Fibroblast of gingiva (primary cell): ENCODE measurements at regions not wholly inside any gene's neighbourhood (a gene's known extent, or its start where the extent isn't known, plus 50 kb on each side); places are given as distances from the start of the nearest gene placed in this dataset.

Source experiments
- DNase-seq: peaks from one replicate; pipeline ENCODE4 v3.0.0-alpha.2; 2011; ENCODE audit warnings: low read depth

DNA sequence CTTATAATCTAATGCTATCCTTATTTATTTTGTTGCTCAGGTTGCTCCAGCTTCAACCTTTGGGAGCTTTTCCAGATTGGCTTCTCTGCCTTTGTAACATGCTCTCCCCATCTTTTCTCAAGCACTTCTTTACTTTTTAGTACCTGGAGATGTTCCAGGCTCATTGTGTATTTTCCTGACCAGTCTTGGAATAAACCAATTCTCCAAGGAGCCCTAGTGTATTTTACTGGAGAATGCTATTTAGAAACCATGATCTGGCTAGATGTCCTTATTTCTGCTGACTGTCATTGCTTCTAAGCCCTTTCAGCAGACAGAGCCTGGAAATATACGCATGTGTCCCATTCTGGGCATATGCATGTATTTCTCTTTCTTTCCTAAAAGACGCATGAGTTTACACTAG lies 95.7 kb downstream of the EMX2 start:
- DNase-seq, result no peak

DNA sequence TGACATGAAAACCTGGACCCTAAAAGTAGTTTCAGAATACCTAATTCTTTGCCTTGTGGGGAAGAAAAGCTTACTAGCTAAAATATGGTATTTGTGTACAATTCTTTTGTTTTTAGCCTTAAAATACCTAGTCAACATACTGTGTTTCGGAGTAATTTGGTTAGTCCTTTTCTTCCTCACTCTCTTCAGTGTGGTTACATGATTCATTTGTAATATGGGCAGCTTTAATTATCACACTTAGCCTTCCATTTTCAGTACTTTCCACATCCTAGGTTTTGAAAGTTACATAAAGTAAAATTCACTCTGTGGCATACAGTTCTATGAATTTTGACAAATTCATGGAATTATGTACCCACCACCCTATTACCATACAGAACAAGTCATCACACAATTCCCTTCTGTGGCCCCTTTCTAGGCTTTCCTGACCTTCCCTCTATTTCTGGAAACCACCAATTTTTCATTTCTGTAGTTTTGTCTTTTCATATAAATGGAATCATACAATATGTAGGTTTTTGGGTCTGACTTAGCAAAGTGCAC lies 96.2 kb downstream of the EMX2 start:
- no peak for DNase-seq

DNA sequence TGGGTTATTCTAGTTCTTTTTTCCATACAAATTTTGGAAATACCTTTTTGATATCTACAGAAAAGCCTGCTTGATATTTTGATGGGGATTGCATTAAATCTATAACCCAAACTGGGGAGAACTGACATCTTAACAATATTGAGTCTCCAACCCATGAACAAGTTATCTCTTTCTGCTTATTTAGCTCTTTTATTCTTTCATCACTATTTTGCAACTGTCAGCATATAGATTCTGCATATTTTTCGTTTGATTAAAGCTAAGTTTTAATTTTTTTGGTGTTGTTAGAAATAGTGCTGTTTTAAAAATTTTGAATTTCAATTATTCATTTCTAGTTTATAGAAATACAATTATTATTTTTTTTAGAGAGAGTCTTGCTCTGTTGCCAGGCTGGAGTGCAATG lies 97.9 kb downstream of the EMX2 start:
- DNase-seq, result no peak

DNA sequence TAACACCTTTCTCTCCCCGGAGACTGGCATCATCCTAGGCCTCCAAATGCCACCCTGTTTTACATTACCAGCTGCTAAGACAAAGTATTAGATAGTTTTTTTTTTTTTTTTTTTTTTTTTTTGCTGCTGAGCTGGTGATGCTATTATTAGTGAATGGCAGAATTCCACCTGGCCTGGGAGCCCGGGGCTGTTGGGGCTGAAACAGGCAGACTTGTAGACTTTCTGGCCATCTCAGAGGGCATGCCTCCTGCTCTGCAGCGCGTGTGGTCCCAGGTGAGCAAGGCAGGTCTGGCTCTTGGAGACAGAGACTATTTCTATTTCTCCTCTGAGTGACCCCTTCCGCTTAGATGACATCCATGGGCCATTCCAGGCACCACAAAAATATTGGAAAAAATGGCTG lies 104.2 kb downstream of the EMX2 start:
- DNase-seq, result no peak

DNA sequence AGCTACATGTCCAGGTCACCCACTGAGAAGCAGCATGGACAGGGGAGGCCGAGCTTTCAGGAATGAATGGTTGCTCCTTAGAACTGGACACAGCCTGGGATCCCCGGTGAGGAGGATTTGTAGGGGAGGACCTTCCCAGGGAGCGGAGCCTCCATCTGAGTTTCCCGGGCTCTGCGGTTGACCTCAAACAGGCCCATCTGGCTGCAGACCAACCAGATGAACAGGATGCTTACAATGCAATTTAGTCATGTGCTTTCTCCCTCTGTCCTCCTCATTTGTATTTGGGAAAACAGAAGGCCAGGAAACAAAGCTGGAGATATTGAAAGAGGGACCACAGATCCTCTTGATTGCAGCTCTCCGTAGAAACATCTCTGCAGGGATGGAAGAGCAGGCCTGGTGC lies 104.8 kb downstream of the EMX2 start:
- no peak for DNase-seq

DNA sequence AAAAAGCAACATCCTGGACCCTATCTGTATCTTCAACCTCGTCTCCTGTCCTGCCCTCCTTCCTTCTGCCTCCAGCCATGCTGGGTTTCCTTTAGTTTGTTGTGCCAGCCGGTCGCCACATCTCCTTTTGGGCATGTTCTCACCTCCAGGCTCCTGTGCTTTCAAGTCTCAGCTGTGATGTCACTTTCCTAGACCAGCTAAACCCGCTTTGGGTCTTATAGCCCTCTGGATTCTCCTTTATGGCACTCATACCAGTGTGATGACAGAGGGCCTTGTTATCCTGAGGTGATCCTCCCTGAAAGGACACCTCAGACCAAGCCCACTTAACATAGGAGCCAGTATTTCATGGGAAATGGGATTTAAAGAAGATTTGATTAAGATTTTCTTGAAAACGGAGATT lies 108.6 kb downstream of the EMX2 start:
- DNase-seq, result no peak

DNA sequence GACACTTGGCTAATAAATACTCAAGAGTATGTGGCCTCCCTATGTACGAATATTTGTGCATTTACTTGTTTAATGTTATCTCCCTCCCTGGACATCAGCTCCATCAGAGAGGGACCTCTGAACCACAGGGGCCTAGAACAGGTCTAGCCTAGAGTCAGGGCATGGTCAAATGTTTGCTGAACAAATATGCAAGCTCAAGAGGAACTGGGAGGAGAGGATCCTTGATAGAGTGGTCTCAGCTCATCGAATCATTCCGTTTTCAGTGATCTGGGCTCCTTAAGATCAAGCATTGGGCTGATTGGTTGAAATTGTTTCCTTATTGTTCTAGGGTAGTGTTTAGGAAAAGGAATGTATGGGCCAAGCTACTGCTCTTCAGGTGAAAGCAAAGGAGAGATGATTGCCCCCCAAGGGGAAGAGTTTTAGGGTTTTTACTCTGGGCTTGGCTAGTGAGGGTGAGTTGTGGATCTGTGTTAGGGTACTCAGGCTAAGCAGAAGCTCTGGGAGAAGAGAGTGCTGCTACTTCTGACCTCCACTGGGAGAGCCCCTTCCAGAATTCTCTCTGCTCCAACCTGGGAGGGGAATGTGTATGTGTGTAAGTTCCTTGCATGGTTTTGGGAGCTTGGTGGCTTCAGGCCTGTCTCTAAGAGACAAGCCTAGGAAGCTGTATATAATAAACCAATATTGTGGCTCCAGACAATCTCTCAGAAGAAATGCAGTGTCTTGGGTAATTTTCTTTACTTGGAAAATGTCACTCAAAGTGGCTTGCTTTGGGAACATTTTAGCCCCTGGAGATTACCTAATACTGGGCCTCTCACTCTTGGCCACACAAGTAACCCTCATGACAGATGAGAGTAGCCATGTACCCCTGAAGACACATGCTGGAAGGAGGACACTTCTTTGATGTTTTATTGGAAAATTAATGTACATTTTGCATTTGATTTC lies 110.0 kb downstream of the EMX2 start:
- DNase-seq, result no peak

DNA sequence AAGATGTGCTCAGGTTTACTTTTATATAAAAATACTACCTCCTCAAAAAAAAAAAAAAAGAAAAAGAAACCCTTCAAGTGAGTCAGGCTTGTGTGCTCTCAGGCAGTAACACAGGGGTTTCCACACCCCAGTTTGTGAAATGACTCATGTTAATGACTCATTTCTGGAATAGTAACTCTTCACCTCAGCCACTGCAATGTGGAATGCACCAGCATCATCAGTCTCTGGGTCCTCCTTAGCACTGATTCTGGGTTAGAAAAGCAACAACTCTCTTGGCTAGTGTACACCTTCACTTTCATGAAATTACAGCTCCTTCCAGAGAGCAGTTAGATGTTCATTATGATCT lies 110.6 kb downstream of the EMX2 start:
- peak; percentile 64 for DNase-seq

DNA sequence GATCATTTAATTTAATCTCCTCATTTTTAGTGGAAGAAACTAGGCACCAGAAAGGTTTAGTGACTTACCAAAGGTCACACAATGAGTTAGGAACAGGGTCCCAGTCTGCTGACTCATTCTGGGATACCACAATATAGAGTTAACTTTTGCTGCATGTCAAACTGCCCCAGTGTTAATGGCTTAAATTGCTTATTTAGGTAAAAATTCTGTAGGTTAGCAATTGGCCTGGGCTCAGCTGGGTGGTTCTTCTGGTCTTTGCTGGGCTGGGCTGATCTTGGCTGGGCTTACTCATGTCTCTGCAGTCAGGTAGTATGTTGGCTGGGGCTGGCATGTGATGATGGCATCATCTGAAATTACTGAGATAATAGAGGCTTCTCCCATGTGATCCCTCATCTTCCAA lies 111.6 kb downstream of the EMX2 start:
- DNase-seq, result no peak

DNA sequence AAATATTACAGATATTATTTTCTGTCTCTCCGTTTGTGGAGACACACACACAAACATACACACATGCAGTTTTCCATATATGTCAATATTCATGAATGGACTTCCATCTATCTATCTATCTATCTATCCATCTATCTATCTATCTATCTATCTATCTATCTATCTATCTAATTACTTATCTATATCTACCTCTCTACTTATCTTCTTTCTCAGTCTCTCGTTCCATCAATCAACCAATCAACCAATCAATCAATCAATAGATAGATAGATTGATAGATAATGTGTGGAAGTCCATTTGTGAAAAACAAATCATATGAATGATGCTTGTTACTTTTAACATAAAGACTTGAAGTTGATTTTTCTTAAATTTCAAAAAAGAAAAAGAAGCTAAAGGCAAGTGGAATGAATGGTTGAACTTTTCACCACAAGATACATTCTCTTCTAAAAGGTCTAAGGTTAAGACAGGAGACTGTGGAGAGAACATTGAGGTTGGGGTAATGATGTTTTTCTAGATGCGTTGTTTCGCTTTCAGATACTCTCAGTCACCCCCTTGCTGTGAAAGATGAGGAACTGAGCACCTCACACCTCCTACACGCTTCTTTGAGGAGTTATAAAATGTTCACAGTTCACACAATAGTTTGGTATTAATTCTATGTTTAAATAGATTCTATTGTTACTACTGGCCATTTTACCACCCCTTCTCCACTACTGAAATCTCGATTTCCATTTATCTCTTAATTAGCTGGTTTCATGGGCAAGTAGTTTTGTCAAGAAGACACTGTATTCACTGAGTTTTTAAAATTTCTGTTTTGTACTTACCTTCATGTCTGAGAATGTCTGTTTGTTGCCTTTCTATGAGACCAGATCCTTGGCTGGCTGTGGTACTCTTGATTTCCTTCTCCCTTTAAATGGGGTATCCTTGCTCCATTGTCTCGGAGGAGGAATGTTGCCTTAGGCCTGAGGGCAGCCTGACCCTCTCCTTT lies 114.1 kb downstream of the EMX2 start:
- DNase-seq, result no peak

DNA sequence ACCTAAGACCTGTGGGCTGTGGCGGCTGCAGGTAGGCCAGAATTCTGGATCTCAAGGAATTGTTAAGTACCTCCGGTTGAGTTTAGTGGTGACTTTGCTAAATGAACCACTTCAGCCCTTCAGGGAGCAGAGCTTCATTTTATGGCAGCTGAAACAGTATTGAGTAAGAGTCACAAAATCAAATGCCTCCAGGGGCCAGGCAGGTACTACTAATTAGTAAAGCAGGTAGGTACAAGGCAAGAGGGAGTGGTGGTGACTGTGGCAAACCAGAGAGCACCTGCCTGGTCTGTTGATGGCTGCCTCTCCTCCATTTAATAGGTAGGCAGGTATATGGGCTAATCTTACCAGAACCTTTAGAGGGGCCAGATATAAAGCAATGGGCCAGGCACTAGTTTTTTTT lies 118.8 kb downstream of the EMX2 start:
- DNase-seq, result no peak

DNA sequence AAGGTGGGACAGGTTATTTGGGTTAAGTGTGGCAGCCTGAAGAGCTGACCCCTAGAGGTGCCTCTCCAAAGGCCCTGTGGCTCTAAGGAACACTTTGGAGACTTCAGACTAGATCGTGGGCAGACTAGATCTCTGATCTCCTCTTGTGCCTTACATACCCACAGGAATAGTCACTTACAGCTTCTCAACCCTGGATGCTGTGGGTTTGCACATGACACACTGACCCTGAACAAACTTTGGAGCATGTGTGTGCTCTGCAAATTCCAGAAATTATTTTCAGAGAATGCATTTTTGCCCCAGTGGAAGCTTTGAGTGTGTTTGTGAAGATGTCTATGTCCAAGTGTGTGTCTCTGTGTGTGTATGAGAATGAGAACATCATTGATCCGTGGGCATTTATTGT lies 119.6 kb downstream of the EMX2 start:
- DNase-seq, result no peak

DNA sequence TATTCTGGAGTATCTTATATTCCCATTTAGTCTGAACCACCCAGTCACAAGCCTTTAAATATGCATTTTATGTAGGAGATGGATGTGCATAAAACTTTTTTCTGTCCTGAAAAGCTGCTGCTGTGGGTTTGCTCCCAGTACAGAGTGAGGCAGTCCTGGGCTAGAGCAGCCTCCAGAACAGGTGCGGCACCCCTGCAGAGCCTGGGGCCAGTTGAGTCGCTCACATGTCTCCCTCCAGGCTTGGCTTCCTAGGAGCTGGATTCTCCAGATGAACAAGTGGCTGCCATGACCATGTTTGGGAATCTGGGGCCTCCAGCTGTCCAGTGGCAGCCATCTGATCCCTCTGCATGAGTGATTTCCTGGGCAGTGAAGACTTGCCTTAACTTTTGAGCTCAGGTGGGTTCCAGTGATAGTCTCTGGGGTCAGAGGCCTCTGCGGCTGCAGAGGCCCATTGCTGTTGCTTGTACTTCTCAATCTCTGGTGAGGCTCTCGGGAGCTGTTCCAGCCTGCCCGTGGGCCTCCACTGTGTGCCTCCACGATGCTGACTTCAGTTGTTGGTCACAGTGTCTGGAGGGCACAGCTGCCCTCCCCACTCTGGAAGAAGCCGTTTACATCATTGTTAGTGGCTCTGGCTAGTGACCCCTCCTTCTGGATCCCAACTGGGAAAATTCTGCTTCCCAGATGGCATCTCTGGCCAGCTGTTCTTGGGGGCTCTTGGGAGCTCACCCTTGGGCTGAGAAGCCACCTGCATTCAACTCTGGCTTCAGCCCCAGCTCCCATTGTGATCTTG lies 120.4 kb downstream of the EMX2 start:
- no peak for DNase-seq

DNA sequence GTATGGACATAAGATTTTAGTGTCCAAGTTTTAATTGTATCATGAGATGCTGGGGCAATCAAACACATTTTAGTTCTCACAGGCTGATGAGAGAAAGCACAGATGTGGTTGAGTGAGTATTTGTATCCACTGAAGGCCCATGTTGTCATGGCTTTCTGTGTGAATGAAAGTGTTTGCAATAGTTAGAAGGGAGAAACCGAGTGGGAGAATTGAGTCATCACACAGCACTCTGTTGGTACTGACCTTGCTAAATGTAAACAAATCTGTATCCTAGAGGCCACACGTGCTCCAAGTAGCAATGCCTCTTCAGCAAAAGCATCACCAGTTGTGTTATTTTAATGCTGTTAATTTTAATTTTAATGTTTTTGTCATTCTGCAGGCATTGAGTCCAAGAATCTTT lies 121.2 kb downstream of the EMX2 start:
- peak; percentile 76 for DNase-seq

DNA sequence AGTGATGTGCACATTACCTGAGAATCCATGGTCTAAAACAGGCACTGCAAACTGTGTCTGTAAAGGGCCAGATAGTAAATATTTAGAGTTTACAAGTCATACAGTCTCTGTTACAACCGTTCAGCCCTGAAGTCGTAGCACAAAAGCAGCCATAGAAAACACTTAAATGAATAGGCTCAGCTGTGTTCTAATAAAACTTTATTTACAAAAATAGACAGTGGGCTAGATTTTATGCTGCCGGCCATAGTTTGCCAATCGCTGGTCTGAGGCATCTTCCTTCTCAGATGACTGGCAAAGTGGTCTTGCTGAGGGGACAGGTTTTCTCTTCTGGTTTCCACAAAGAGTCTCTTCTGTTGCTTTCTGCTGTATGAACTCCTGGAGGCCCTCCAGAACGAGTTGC lies 121.7 kb downstream of the EMX2 start:
- DNase-seq, result no peak

DNA sequence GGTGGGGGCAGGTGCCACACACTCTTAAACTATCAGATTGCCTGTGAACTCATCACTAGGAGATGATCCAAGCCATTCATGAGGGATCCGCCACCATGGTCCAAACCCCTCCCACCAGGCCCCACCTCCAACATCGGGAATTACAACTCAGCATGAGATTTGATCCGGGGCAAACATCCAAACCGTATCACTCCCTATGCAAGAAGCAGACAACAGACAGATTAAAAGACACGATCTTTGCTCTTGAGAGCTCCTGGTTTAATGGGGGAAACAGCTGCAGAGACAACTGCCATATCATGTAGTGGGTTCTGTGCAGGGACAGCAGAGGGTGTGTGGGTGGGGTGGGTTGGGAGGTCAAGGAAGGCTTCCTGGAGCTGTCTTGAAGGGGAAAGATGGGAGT lies 123.6 kb downstream of the EMX2 start:
- no peak for DNase-seq

DNA sequence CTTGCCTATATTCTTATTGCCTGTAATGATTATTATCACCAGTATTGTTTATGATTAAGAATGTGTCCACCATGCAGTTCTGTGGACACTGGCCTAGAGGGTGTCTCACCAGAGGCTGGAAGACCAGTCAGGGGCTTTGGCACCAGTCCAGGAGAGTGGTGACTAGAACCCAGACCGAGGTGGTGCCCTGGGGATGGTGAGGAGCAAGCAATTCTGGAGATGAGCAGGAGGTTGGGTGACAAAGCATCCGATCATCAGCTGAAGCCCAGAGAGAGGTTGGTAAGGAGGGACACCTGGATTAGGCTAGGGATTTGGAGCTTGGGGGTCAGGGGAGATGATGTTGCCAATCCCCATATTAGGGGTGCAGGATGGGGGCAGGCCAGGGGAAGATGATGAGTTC lies 124.4 kb downstream of the EMX2 start:
- no peak for DNase-seq

DNA sequence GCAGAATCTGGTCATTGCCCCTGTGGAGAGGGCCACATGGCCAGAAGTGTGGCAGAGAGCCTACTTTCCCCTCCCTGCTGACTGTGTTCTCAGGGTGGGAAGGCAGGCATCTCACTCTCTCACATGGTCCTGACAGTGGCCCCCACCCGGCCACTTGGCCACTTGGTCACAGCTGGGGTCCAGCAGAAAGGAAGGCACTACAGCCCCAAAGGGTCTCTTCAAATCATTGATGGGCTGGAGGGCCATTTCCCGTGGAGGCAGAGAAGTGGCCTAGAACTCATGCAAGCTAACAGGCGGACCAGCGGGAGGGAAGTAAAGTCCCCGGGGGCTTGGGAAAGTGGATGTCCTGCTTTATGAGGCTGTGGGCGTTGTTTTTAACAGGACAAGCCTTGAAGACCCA lies 125.3 kb downstream of the EMX2 start:
- DNase-seq, result no peak

DNA sequence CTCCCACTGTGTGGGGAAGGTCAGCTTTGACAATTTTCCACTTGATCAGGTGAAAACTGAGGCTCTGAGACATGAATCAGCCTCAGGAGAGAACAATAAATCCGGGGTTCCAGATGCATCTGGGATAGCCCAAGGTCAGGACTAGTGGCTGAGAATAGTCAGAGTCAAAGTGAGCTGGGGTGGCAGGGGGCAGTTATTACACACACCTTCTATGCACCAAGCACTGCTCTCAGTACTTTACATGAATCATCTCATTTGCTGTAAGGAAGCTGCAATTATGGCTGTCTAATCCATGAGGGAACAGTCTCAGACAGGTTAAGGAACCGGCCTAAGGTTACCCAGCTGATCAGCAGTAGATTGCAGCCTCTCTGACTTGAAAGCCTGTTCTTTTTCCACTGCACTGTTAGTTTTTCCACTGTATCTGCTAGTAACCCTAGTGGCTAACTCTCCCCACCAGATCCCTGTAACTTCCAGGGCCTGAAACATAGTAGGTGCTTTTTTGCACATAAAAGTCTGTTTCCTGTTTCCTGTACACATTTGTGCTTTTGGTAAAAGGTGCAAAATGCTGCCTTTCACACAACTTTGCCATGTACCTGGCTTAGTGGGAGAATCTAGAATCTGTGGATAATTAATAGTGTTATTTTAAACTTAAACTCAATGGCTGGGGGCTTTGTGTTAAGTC lies 125.9 kb downstream of the EMX2 start:
- no peak for DNase-seq

DNA sequence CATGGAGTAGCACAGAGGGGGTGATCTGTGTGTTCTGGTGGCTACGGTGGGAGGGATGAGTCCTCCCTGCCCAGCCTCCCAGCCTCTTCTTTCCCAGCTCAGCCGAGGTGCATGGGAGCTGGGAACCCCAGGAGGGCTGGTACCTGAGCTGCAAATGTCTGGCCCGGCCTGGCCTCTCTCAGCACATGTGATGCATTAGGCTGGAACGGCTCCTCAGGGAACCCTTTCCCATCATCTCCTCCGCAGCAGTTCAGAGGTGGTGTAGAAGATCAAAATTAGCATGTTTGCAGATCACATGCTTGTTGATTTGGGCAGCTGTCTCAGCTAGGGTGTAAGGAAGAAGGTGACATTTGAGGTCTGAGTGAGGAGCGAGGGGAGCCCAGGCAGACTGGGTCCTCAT lies 126.6 kb downstream of the EMX2 start:
- no peak for DNase-seq

DNA sequence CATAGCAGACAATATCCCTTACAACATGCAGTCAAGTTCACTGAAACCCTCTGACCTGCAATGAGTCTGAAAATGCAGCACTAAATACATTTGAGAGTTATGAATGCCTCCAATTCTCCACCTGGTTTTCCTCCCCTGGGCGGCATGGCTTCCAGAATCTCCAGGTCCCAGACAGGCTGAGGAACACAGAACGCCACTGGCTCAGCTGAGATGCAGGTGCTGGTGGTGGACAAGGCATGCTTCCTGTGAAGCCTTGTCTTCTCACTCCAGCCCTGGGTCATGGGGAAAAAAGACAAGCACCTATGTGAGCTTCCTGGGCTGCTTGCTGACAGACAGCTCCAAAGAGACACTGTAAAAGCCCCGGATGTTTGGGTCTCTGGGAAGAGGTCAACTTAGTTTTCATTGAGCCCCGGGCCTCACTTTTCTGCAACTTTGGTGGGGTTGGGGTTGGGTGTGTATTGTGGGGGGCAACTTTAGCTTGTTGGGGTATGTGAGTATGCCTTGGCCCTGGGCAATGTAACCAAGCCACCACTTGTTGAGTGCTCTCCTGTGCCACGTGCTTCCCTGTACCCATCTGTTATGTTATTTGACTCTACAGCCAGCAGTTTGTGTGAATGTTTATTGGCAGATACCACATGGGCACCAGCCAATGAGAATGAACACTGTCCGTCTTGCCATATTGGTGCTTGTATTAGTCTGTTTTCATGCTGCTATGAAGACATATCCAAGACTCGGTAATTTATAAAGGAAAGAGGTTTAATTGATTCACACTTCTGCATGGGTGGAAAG lies 127.8 kb downstream of the EMX2 start:
- no peak for DNase-seq
